ENCODE measurements at regions not wholly inside any gene's neighbourhood (a gene's known extent, or its start where the extent isn't known, plus 50 kb on each side); places are given as distances from the start of the nearest gene placed in this dataset.
"Not testable (repeated sequence)": the region's sequence is repeated elsewhere in the genome, so short reads cannot be mapped to it uniquely, and the experiment has no call there.

- ATAC-seq (replicated peaks in 1 of 4); DNase-seq; CTCF ChIA-PET; H3K36me3 Mint-ChIP-seq; H3K36me3 ChIP-seq (ENCODE audit: control insufficient read depth in 2 of 2, extremely low read depth in 1 of 2, insufficient read depth in 1 of 2, low read length in 1 of 2); H3K27ac Mint-ChIP-seq; H3K9me3 Mint-ChIP-seq; H3K4me3 ChIP-seq (ENCODE audit: control insufficient read depth in 1 of 2, extremely low read depth in 1 of 2, low read length in 1 of 2); H3K4me1 Mint-ChIP-seq; H3K4me3 Mint-ChIP-seq; POLR2A ChIA-PET; H3K9me3 ChIP-seq; H3K27me3 ChIP-seq (replicated peaks in 1 of 2; ENCODE audit: control insufficient read depth in 2 of 2, extremely low read depth in 1 of 2, insufficient read depth in 2 of 2, low read length in 1 of 2); H3K27ac ChIP-seq (ENCODE audit: low read length); H3K4me1 ChIP-seq (ENCODE audit: control insufficient read depth in 1 of 2, extremely low read depth in 1 of 2, insufficient read depth in 2 of 2, low read length in 2 of 2): not testable (repeated sequence)
- H3K27me3 Mint-ChIP-seq, result peaks cover 2 to 23% of the 10 kb centered on the region in 2 donors
- WGBS (ENCODE audit: insufficient coverage), result 93% methylated on average over 2 of the region's 2 CpGs
Measured at GRCh38 chr9:75566813-75567212, 323.7 kb upstream of the PCSK5 start.

GRCh38 chr9:75570538-75570937, 319.9 kb upstream of the PCSK5 start:
- ChIA-PET POLR2A (no interaction called here), CTCF (no interaction called here)

GRCh38 chr9:75574569-75574968, 315.9 kb upstream of the PCSK5 start:
- H3K27me3 Mint-ChIP-seq, result peaks cover 0 to 8% of the 10 kb centered on the region in 2 donors
- DNase-seq (no peak), ATAC-seq (replicated peaks in 1 of 4) (no peak)
- Histone ChIP-seq H3K27ac (ENCODE audit: low read length) (no peak overlapping the region), H3K36me3 (ENCODE audit: control insufficient read depth in 2 of 2, extremely low read depth in 1 of 2, insufficient read depth in 1 of 2, low read length in 1 of 2) (no peaks in the 10 kb centered on the region), H3K4me3 (ENCODE audit: control insufficient read depth in 1 of 2, extremely low read depth in 1 of 2, low read length in 1 of 2) (no peak overlapping the region), H3K4me1 (ENCODE audit: control insufficient read depth in 1 of 2, extremely low read depth in 1 of 2, insufficient read depth in 2 of 2, low read length in 2 of 2) (no peaks in the 10 kb centered on the region), H3K9me3 (no peaks in the 10 kb centered on the region), H3K27me3 (replicated peaks in 1 of 2; ENCODE audit: control insufficient read depth in 2 of 2, extremely low read depth in 1 of 2, insufficient read depth in 2 of 2, low read length in 1 of 2) (no peaks in the 10 kb centered on the region)
- WGBS (ENCODE audit: insufficient coverage), result 100% methylated on average over 1 of the region's 1 CpG
- ChIA-PET CTCF (no interaction called here), POLR2A (no interaction called here)
- H3K36me3 Mint-ChIP-seq, result no peaks in the 10 kb centered on the region
- no peaks in the 10 kb centered on the region for H3K4me1 Mint-ChIP-seq
- no peak overlapping the region for H3K27ac Mint-ChIP-seq
- H3K9me3 Mint-ChIP-seq, result no peaks in the 10 kb centered on the region
- H3K4me3 Mint-ChIP-seq, result no peak overlapping the region

More at GRCh38 chr9:75570538-75570937, 319.9 kb upstream of the PCSK5 start:
- H3K4me3 ChIP-seq (ENCODE audit: control insufficient read depth in 1 of 2, extremely low read depth in 1 of 2, low read length in 1 of 2), result no peak overlapping the region
- H3K27ac ChIP-seq (ENCODE audit: low read length), result no peak overlapping the region
- no peaks in the 10 kb centered on the region for H3K36me3 Mint-ChIP-seq
- H3K27me3 ChIP-seq (replicated peaks in 1 of 2; ENCODE audit: control insufficient read depth in 2 of 2, extremely low read depth in 1 of 2, insufficient read depth in 2 of 2, low read length in 1 of 2), result no peaks in the 10 kb centered on the region
- no peak for ATAC-seq (replicated peaks in 1 of 4)
- H3K4me3 Mint-ChIP-seq, result no peak overlapping the region
- H3K27me3 Mint-ChIP-seq, result peaks cover 2 to 18% of the 10 kb centered on the region in 2 donors
- no peaks in the 10 kb centered on the region for H3K4me1 Mint-ChIP-seq
- no peaks in the 10 kb centered on the region for H3K36me3 ChIP-seq (ENCODE audit: control insufficient read depth in 2 of 2, extremely low read depth in 1 of 2, insufficient read depth in 1 of 2, low read length in 1 of 2)
- H3K9me3 Mint-ChIP-seq, result peaks cover 0 to 5% (median 2%) of the 10 kb centered on the region in 3 donors
- no CpG with 5 or more reads among the region's 2 CpGs for WGBS (ENCODE audit: insufficient coverage)
- no peak for DNase-seq
- no peak overlapping the region for H3K27ac Mint-ChIP-seq
- H3K4me1 ChIP-seq (ENCODE audit: control insufficient read depth in 1 of 2, extremely low read depth in 1 of 2, insufficient read depth in 2 of 2, low read length in 2 of 2), result no peaks in the 10 kb centered on the region
- H3K9me3 ChIP-seq, result no peaks in the 10 kb centered on the region

GRCh38 chr9:75582870-75583269, 307.6 kb upstream of the PCSK5 start:
- no CpG with 5 or more reads among the region's 2 CpGs for WGBS (ENCODE audit: insufficient coverage)
- CTCF ChIA-PET, result no interaction called here

GRCh38 chr9:75588808-75589207, 301.7 kb upstream of the PCSK5 start:
- no peaks in the 10 kb centered on the region for H3K9me3 ChIP-seq
- H3K4me1 ChIP-seq (ENCODE audit: control insufficient read depth in 1 of 2, extremely low read depth in 1 of 2, insufficient read depth in 2 of 2, low read length in 2 of 2), result no peaks in the 10 kb centered on the region
- no peak overlapping the region for H3K27ac ChIP-seq (ENCODE audit: low read length)
- ChIA-PET POLR2A (no interaction called here), CTCF (no interaction called here)
- no peak overlapping the region for H3K27ac Mint-ChIP-seq
- ATAC-seq (replicated peaks in 1 of 4), result no peak
- H3K4me3 ChIP-seq (ENCODE audit: control insufficient read depth in 1 of 2, extremely low read depth in 1 of 2, low read length in 1 of 2), result no peak overlapping the region
- no CpG with 5 or more reads among the region's 2 CpGs for WGBS (ENCODE audit: insufficient coverage)
- no peaks in the 10 kb centered on the region for H3K4me1 Mint-ChIP-seq
- H3K27me3 Mint-ChIP-seq, result peaks cover 2 to 10% of the 10 kb centered on the region in 2 donors
- H3K9me3 Mint-ChIP-seq, result peaks cover 0 to 5% (median 4%) of the 10 kb centered on the region in 3 donors
- H3K4me3 Mint-ChIP-seq, result no peak overlapping the region
- H3K27me3 ChIP-seq (replicated peaks in 1 of 2; ENCODE audit: control insufficient read depth in 2 of 2, extremely low read depth in 1 of 2, insufficient read depth in 2 of 2, low read length in 1 of 2), result no peaks in the 10 kb centered on the region
- H3K36me3 ChIP-seq (ENCODE audit: control insufficient read depth in 2 of 2, extremely low read depth in 1 of 2, insufficient read depth in 1 of 2, low read length in 1 of 2), result no peaks in the 10 kb centered on the region
- H3K36me3 Mint-ChIP-seq, result no peaks in the 10 kb centered on the region
- no peak for DNase-seq

More at GRCh38 chr9:75582870-75583269, 307.6 kb upstream of the PCSK5 start:
- Mint-ChIP-seq H3K4me3 (no peak overlapping the region), H3K36me3 (no peaks in the 10 kb centered on the region), H3K4me1 (no peaks in the 10 kb centered on the region), H3K9me3 (no peaks in the 10 kb centered on the region), H3K27me3 (peaks cover 2 to 5% of the 10 kb centered on the region in 2 donors), H3K27ac (no peak overlapping the region)
- ATAC-seq (replicated peaks in 1 of 4) (no peak), DNase-seq (no peak)
- Histone ChIP-seq H3K4me3 (ENCODE audit: control insufficient read depth in 1 of 2, extremely low read depth in 1 of 2, low read length in 1 of 2) (no peak overlapping the region), H3K9me3 (no peaks in the 10 kb centered on the region), H3K27ac (ENCODE audit: low read length) (no peak overlapping the region), H3K27me3 (replicated peaks in 1 of 2; ENCODE audit: control insufficient read depth in 2 of 2, extremely low read depth in 1 of 2, insufficient read depth in 2 of 2, low read length in 1 of 2) (no peaks in the 10 kb centered on the region), H3K36me3 (ENCODE audit: control insufficient read depth in 2 of 2, extremely low read depth in 1 of 2, insufficient read depth in 1 of 2, low read length in 1 of 2) (no peaks in the 10 kb centered on the region), H3K4me1 (ENCODE audit: control insufficient read depth in 1 of 2, extremely low read depth in 1 of 2, insufficient read depth in 2 of 2, low read length in 2 of 2) (no peaks in the 10 kb centered on the region)
- POLR2A ChIA-PET, result no interaction called here

- ChIA-PET POLR2A (no interaction called here), CTCF (no interaction called here)
- Histone ChIP-seq H3K36me3 (ENCODE audit: control insufficient read depth in 2 of 2, extremely low read depth in 1 of 2, insufficient read depth in 1 of 2, low read length in 1 of 2) (no peaks in the 10 kb centered on the region), H3K27ac (ENCODE audit: low read length) (no peak overlapping the region), H3K4me3 (ENCODE audit: control insufficient read depth in 1 of 2, extremely low read depth in 1 of 2, low read length in 1 of 2) (no peak overlapping the region), H3K9me3 (no peaks in the 10 kb centered on the region), H3K4me1 (ENCODE audit: control insufficient read depth in 1 of 2, extremely low read depth in 1 of 2, insufficient read depth in 2 of 2, low read length in 2 of 2) (no peaks in the 10 kb centered on the region), H3K27me3 (replicated peaks in 1 of 2; ENCODE audit: control insufficient read depth in 2 of 2, extremely low read depth in 1 of 2, insufficient read depth in 2 of 2, low read length in 1 of 2) (no peaks in the 10 kb centered on the region)
- DNase-seq, result no peak
- no peak for ATAC-seq (replicated peaks in 1 of 4)
- Mint-ChIP-seq H3K4me3 (no peak overlapping the region), H3K36me3 (no peaks in the 10 kb centered on the region), H3K9me3 (peaks cover 0 to 6% (median 5%) of the 10 kb centered on the region in 3 donors), H3K4me1 (no peaks in the 10 kb centered on the region), H3K27me3 (peaks cover 0 to 10% of the 10 kb centered on the region in 2 donors), H3K27ac (no peak overlapping the region)
- WGBS (ENCODE audit: insufficient coverage), result 33% methylated on average over 1 of the region's 2 CpGs
Measured at GRCh38 chr9:75589497-75589896, 301.0 kb upstream of the PCSK5 start.

GRCh38 chr9:75591972-75592371, 298.5 kb upstream of the PCSK5 start:
- ChIA-PET POLR2A (no interaction called here), CTCF (no interaction called here)
- Mint-ChIP-seq H3K9me3 (peaks cover 0 to 6% (median 5%) of the 10 kb centered on the region in 3 donors), H3K4me1 (no peaks in the 10 kb centered on the region), H3K27ac (no peak overlapping the region), H3K4me3 (no peak overlapping the region), H3K36me3 (no peaks in the 10 kb centered on the region), H3K27me3 (peaks cover 0 to 5% of the 10 kb centered on the region in 2 donors)
- Histone ChIP-seq H3K4me3 (ENCODE audit: control insufficient read depth in 1 of 2, extremely low read depth in 1 of 2, low read length in 1 of 2) (no peak overlapping the region), H3K27me3 (replicated peaks in 1 of 2; ENCODE audit: control insufficient read depth in 2 of 2, extremely low read depth in 1 of 2, insufficient read depth in 2 of 2, low read length in 1 of 2) (no peaks in the 10 kb centered on the region), H3K27ac (ENCODE audit: low read length) (no peak overlapping the region), H3K36me3 (ENCODE audit: control insufficient read depth in 2 of 2, extremely low read depth in 1 of 2, insufficient read depth in 1 of 2, low read length in 1 of 2) (no peaks in the 10 kb centered on the region), H3K4me1 (ENCODE audit: control insufficient read depth in 1 of 2, extremely low read depth in 1 of 2, insufficient read depth in 2 of 2, low read length in 2 of 2) (no peaks in the 10 kb centered on the region), H3K9me3 (no peaks in the 10 kb centered on the region)
- DNase-seq, result no peak
- WGBS (ENCODE audit: insufficient coverage), result 20% methylated on average over 1 of the region's 3 CpGs
- ATAC-seq (replicated peaks in 1 of 4), result no peak
